Lower leg skin (tissue), 4 donors: ENCODE measurements at regions not wholly inside any gene's neighbourhood (a gene's known extent, or its start where the extent isn't known, plus 50 kb on each side); places are given as distances from the start of the nearest gene placed in this dataset.
"Not testable (repeated sequence)": the region's sequence is repeated elsewhere in the genome, so short reads cannot be mapped to it uniquely, and the experiment has no call there.

Source experiments
- DNase-seq, 2 donors: peaks; one replicate each; pipeline ENCODE4 v3.0.0-alpha.2; 2019; ENCODE audit warnings: low spot score in 2 of 2
- H3K4me3 ChIP-seq: fragments of 200-600 bp; sonication (generic); 2 replicates; pipeline ENCODE4 v1.5.1; 2017; ENCODE audit warnings: mild to moderate bottlenecking, low read depth; ENCODE audit not compliant: poor library complexity, severe bottlenecking
- CTCF ChIP-seq, 3 donors: fragments of 450-650 bp; IDR thresholded peaks; one replicate each; pipeline ENCODE4 v1.5.1; 2016; ENCODE audit warnings: antibody characterized with exemption in 3 of 3, mild to moderate bottlenecking in 3 of 3, moderate library complexity in 2 of 3
- POLR2A ChIP-seq, 2 donors: fragments of 450-650 bp; IDR thresholded peaks; one replicate each; pipeline ENCODE4 v1.6.1; 2016 to 2017; ENCODE audit warnings: antibody characterized with exemption in 2 of 2, mild to moderate bottlenecking in 1 of 2, moderate library complexity in 1 of 2
- WGBS, 2 donors: methylation state at CpG; one replicate each; pipeline ENCODE4 v1.1.5; 2018; 5-methylcytosine and 5-hydroxymethylcytosine counted together
- intact Hi-C: fragments of 100-400 bp; cut with DNase I; formaldehyde crosslinking; loops from one replicate; pipeline ENCODE4 v1.15.0; 2023; ENCODE audit warnings: low total_unique reads

GRCh38 chr11:45382133-45382878, 96.2 kb upstream of the SYT13 start:
- 72% methylated on average over 7 of the region's 7 CpGs for WGBS, 2 donors
- no peak overlapping the region for H3K4me3 ChIP-seq
- no peak for TF ChIP-seq CTCF (IDR thresholded peaks at IDR 0.05)
- no peak for TF ChIP-seq POLR2A (IDR thresholded peaks at IDR 0.05)
- DNase-seq, result no peak
- intact Hi-C loops, result no loop called here

- 92% methylated on average over 6 of the region's 6 CpGs for WGBS, 2 donors
- H3K4me3 ChIP-seq, result no peak overlapping the region
- DNase-seq, result no peak
- intact Hi-C loops, result no loop called here
- no peak for TF ChIP-seq POLR2A (IDR thresholded peaks at IDR 0.05)
- TF ChIP-seq CTCF (IDR thresholded peaks at IDR 0.05), result no peak
Observed at GRCh38 chr11:45379162-45379863, 93.2 kb upstream of the SYT13 start.

GRCh38 chr11:45378516-45378915, 92.4 kb upstream of the SYT13 start:
- H3K4me3 ChIP-seq, result no peak overlapping the region
- no peak for DNase-seq
- 85 to 91% methylated on average over 6 of the region's 6 CpGs for WGBS, 2 donors
- intact Hi-C loops, result no loop called here
- TF ChIP-seq CTCF (IDR thresholded peaks at IDR 0.05), result no peak
- TF ChIP-seq POLR2A (IDR thresholded peaks at IDR 0.05), result no peak

- 57 to 68% methylated on average over 5 of the region's 5 CpGs for WGBS, 2 donors
Observed at GRCh38 chr11:45374653-45375059, 88.5 kb upstream of the SYT13 start.

GRCh38 chr11:45374130-45374529, 88.0 kb upstream of the SYT13 start:
- WGBS, 2 donors, result 68 to 81% methylated on average over 2 of the region's 2 CpGs
- no peak for TF ChIP-seq POLR2A (IDR thresholded peaks at IDR 0.05)
- intact Hi-C loops, result no loop called here
- peak in 1 of 2 donors; percentile 9 for DNase-seq
- no peak overlapping the region for H3K4me3 ChIP-seq

More at GRCh38 chr11:45374653-45375059, 88.5 kb upstream of the SYT13 start:
- no peak for TF ChIP-seq POLR2A (IDR thresholded peaks at IDR 0.05)
- TF ChIP-seq CTCF (IDR thresholded peaks at IDR 0.05), result no peak
- intact Hi-C loops, result no loop called here
- peak in 1 of 2 donors; percentile 32 for DNase-seq
- H3K4me3 ChIP-seq, result no peak overlapping the region

- peak in 1 of 2 donors; percentile 75 for DNase-seq
- intact Hi-C loops, result no loop called here
- H3K4me3 ChIP-seq, result no peak overlapping the region
- TF ChIP-seq POLR2A (IDR thresholded peaks at IDR 0.05) (no peak), CTCF (IDR thresholded peaks at IDR 0.05) (no peak)
- WGBS, 2 donors, result 92 to 93% methylated on average over 7 of the region's 7 CpGs
Observed at GRCh38 chr11:45373506-45374035, 87.4 kb upstream of the SYT13 start.

GRCh38 chr11:45372414-45372813, 86.3 kb upstream of the SYT13 start:
- H3K4me3 ChIP-seq, intact Hi-C loops: not testable (repeated sequence)
- DNase-seq, result peak in 1 of 2 donors; percentile 65
- WGBS, 2 donors, result 65 to 77% methylated on average over 16 of the region's 16 CpGs
